HG03342 (cell line): ENCODE measurements at regions not wholly inside any gene's neighbourhood (a gene's known extent, or its start where the extent isn't known, plus 50 kb on each side); places are given as distances from the start of the nearest gene placed in this dataset.

ENCODE experiments used
- ATAC-seq: cut with Tn5 transposase; IDR thresholded peaks from one replicate; pipeline ENCODE4 v1.9.1; 2021; ENCODE audit warnings: mild to moderate bottlenecking, moderate library complexity; ENCODE audit not compliant: unreplicated experiment

DNA sequence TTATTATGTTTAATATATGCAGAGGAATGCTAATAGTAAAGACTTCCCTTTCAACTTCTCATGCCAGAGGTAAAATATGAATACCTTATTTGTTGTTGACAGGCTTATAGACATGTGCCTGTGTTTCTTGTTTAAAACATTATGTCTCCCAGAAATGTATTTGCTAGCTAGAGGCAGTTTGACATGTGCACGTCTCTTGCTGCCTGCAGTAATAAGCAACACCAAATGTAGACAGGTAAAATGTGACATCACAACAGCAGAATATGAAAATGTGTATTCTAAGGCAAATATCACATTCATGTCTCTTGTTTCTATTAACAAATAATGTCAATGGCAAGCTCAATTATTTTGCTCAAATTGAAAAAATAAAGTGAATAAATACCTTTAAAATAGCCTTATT, 80.2 kb upstream of the NEGR1 start:
- ATAC-seq, result no peak

DNA sequence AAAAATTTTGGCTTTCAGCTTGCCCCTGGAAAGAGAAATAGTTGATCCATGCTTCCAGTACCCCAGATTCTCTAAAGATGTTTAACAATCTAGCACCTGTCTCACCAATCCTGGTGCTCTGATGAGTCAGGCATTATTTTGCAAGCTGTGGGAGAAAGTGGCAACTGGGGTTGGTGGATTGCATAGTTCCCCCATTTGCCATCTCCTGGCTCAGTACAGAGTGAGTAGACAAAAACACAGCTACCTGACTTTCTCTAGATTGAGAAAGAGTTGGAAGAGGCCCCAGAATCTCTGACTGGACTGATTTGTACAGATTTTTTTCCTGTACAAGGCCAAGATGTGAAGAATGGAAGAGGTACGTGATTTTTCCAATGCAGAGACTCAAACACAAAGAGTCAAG, 75.1 kb upstream of the NEGR1 start:
- no peak for ATAC-seq

DNA sequence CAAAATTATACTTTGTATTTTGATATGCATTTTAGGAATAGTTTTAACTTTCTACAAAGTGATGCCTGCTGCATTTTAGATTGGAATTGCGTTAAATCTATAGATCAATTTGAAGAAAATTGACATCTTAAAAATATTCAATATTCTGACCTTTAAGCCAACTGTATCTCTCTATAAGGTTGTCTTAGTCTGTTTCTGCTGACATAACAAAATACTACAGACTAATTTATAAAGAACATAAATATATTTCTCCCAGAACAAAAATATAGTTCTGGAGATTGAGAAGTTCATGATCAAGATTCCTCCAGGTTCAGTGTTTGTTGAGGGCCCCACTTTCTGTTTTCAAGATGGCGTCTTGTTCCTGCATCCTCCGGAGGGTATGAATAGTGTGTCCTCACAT, 73.6 kb upstream of the NEGR1 start:
- no peak for ATAC-seq

DNA sequence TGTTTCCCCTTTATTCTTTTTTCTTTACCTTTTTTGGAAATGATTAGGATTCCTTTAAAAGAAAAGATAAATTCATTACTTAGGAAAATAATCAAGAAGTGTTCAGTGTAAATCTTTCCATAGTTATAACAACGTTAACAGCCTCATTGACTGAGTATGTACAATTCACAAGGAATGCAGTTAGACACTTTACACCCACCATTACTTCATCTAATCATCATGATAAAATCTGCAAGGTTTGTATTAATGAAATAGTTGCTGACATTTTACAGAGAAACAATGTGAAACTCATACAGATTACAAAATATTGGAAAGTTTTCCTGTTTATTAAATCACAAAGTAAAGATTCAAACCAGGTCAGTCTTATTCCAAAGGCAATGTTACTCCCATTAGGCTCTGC, 59.3 kb upstream of the NEGR1 start:
- no peak for ATAC-seq

DNA sequence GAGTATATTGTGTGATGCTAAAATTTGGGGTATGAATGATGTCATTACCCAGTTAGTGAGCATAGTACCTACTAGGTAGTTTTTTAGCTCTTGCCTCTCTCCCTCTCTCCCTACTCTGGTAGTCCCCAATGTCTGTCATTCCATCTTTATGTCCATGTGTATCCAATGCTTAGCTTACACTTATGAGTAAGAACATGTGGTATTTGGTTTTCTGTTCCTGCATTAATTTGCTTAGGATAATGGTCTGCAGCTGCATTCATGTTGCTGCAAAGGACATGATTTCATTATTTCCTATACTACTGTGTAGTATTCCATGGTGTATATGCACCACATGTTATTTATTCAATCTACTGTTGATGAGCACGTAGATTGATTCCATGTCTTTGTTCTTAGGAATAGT, 54.4 kb upstream of the NEGR1 start:
- ATAC-seq, result no peak
